Neural cell (in vitro differentiated cells): ENCODE measurements at regions not wholly inside any gene's neighbourhood (a gene's known extent, or its start where the extent isn't known, plus 50 kb on each side); places are given as distances from the start of the nearest gene placed in this dataset.

Experiments
- H2AFZ ChIP-seq: fragments of 200-600, 300-800 bp; sonication (generic), shearing (Covaris generic); 2 replicates; pipeline ENCODE4 v1.6.0; 2014; ENCODE audit warnings: low read depth, mild to moderate bottlenecking, antibody characterized with exemption, low read length, moderate library complexity
- H3F3A ChIP-seq: fragments of 200-600 bp; shearing (Covaris generic); 2 replicates; pipeline ENCODE4 v1.6.1; 2016; ENCODE audit warnings: mild to moderate bottlenecking, moderate library complexity, mixed read lengths, antibody characterized with exemption, low read length; ENCODE audit not compliant: insufficient read depth, poor library complexity, severe bottlenecking
- H3K27ac ChIP-seq: fragments of 200-600, 300-800 bp; sonication (generic), shearing (Covaris generic); 2 replicates; pipeline ENCODE4 v1.5.1; 2014; ENCODE audit warnings: mild to moderate bottlenecking, low read length, moderate library complexity
- H3K27me3 ChIP-seq: fragments of 300-800, 200-600 bp; sonication (generic), shearing (Covaris generic); 2 replicates; pipeline ENCODE4 v1.6.0; 2014; ENCODE audit warnings: mild to moderate bottlenecking, low read depth, low read length, moderate library complexity; ENCODE audit not compliant: insufficient read depth
- H3K36me3 ChIP-seq: fragments of 300-800, 200-600 bp; sonication (generic), shearing (Covaris generic); 2 replicates; pipeline ENCODE4 v1.5.1; 2014; ENCODE audit warnings: mild to moderate bottlenecking, antibody characterized with exemption, low read length, moderate library complexity; ENCODE audit not compliant: insufficient read depth
- H3K4me2 ChIP-seq: fragments of 300-800, 200-600 bp; sonication (generic), shearing (Covaris generic); 2 replicates; pipeline ENCODE4 v1.6.0; 2014; ENCODE audit warnings: mild to moderate bottlenecking, low read length
- H3K4me3 ChIP-seq: fragments of 300-800, 200-600 bp; sonication (generic), shearing (Covaris generic); 2 replicates; pipeline ENCODE4 v1.5.1; 2014; ENCODE audit warnings: mild to moderate bottlenecking, low read length, moderate library complexity
- H3K79me2 ChIP-seq: fragments of 200-600 bp; shearing (Covaris generic); replicated peaks from 2 replicates; pipeline ENCODE4 v1.6.0; 2014; ENCODE audit warnings: mild to moderate bottlenecking, low read length, moderate library complexity; ENCODE audit not compliant: insufficient read depth
- H3K9ac ChIP-seq: fragments of 300-800, 200-600 bp; sonication (generic), shearing (Covaris generic); 2 replicates; pipeline ENCODE4 v1.6.1; 2016; ENCODE audit warnings: mild to moderate bottlenecking, low read length, mixed read lengths
- H3K9me2 ChIP-seq: fragments of 200-600 bp; shearing (Covaris generic); 2 replicates; pipeline ENCODE4 v1.6.1; 2016; ENCODE audit warnings: mild to moderate bottlenecking, low read length, mixed read lengths; ENCODE audit not compliant: insufficient read depth
- H3K9me3 ChIP-seq: fragments of 200-600, 300-800 bp; sonication (generic), shearing (Covaris generic); 2 replicates; pipeline ENCODE4 v1.6.1; 2016; ENCODE audit warnings: mild to moderate bottlenecking, mixed run types, low read length, moderate library complexity, mixed read lengths
- H4K20me1 ChIP-seq: fragments of 200-600 bp; shearing (Covaris generic); 2 replicates; pipeline ENCODE4 v1.6.1; 2016; ENCODE audit warnings: mild to moderate bottlenecking, mixed run types; ENCODE audit not compliant: insufficient read depth
- CTCF ChIP-seq: fragments of 450-650 bp; IDR thresholded peaks from 2 replicates; pipeline ENCODE4 v1.5.1; 2014; ENCODE audit warnings: antibody characterized with exemption, mild to moderate bottlenecking, moderate library complexity; ENCODE audit not compliant: poor library complexity, severe bottlenecking
- EP300 ChIP-seq: fragments of 450-650 bp; conservative IDR thresholded peaks from 2 replicates; pipeline ENCODE4 v1.6.1; 2014; ENCODE audit warnings: antibody characterized with exemption, mild to moderate bottlenecking, moderate library complexity; ENCODE audit not compliant: poor library complexity, severe bottlenecking
- EZH2 ChIP-seq: fragments of 200-600, 300-800 bp; shearing (Covaris generic), sonication (generic); IDR thresholded peaks from 2 replicates; pipeline ENCODE4 v1.6.1; 2014; ENCODE audit warnings: antibody characterized with exemption, low read length, borderline replicate concordance, mild to moderate bottlenecking; ENCODE audit not compliant: insufficient read depth, poor library complexity, severe bottlenecking
- MXI1 ChIP-seq: fragments of 450-650 bp; conservative IDR thresholded peaks from 2 replicates; pipeline ENCODE4 v1.6.1; 2014; ENCODE audit warnings: antibody characterized with exemption, mild to moderate bottlenecking; ENCODE audit not compliant: poor library complexity, severe bottlenecking
- POLR2AphosphoS5 ChIP-seq: IDR thresholded peaks from 2 replicates; pipeline ENCODE4 v1.6.1; 2012
- RAD21 ChIP-seq: fragments of 450-650 bp; conservative IDR thresholded peaks from 2 replicates; pipeline ENCODE4 v1.6.1; 2014; ENCODE audit warnings: antibody characterized with exemption, mild to moderate bottlenecking, moderate library complexity
- REST ChIP-seq: IDR thresholded peaks from 2 replicates; pipeline ENCODE4 v1.6.1; 2012; ENCODE audit warnings: borderline replicate concordance
- SMC3 ChIP-seq: fragments of 450-650 bp; conservative IDR thresholded peaks from 2 replicates; pipeline ENCODE4 v1.6.1; 2014; ENCODE audit warnings: antibody characterized with exemption, mild to moderate bottlenecking, moderate library complexity; ENCODE audit not compliant: poor library complexity
- TAF1 ChIP-seq: IDR thresholded peaks from 2 replicates; pipeline ENCODE4 v1.6.1; 2012; ENCODE audit warnings: low read depth

GRCh38 chr2:217086038-217086522 lies 226.2 kb upstream of the TNP1 start:
- Histone ChIP-seq H3K36me3 (no peaks in the 10 kb centered on the region), H3K4me3 (no peak overlapping the region), H3K27ac (no peak overlapping the region), H3K9me3 (no peaks in the 10 kb centered on the region), H4K20me1 (no peaks in the 10 kb centered on the region), H3K4me2 (no peak overlapping the region), H3F3A (no peaks in the 10 kb centered on the region), H3K79me2 (no peaks in the 10 kb centered on the region), H3K9ac (no peak overlapping the region), H2AFZ (no peak overlapping the region), H3K27me3 (no peaks in the 10 kb centered on the region), H3K9me2 (no peaks in the 10 kb centered on the region)
- TF ChIP-seq POLR2AphosphoS5 (no peak), REST (no peak), EP300 (no peak), RAD21 (no peak), TAF1 (no peak)

- no peak overlapping the region for H3K4me2 ChIP-seq
- no peak overlapping the region for H3K4me3 ChIP-seq
- no peaks in the 10 kb centered on the region for H3K36me3 ChIP-seq
- H3K9me2 ChIP-seq: no peaks in the 10 kb centered on the region
- no peaks in the 10 kb centered on the region for H4K20me1 ChIP-seq
- H3K9me3 ChIP-seq: no peaks in the 10 kb centered on the region
- no peak overlapping the region for H2AFZ ChIP-seq
- no peaks in the 10 kb centered on the region for H3F3A ChIP-seq
- H3K79me2 ChIP-seq: no peaks in the 10 kb centered on the region
- no peaks in the 10 kb centered on the region for H3K27me3 ChIP-seq
- H3K27ac ChIP-seq: no peak overlapping the region
- no peak overlapping the region for H3K9ac ChIP-seq
- TF ChIP-seq TAF1 (no peak), CTCF (no peak), RAD21 (no peak), MXI1 (no peak), SMC3 (no peak), EP300 (no peak), REST (no peak), POLR2AphosphoS5 (no peak), EZH2 (no peak)
These were observed 225.7 kb upstream of the TNP1 start for GRCh38 chr2:217085543-217085942.
